ENCODE measurements at regions not wholly inside any gene's neighbourhood (a gene's known extent, or its start where the extent isn't known, plus 50 kb on each side); places are given as distances from the start of the nearest gene placed in this dataset.
A peak's percentile ranks its signal among the peaks of the same experiment; 100 is the strongest.
"Not testable (repeated sequence)": the region's sequence is repeated elsewhere in the genome, so short reads cannot be mapped to it uniquely, and the experiment has no call there.

GRCh38 chrX:40530509-40530908, 50.3 kb upstream of the ATP6AP2 start:
- Histone ChIP-seq H3K27me3 (no peaks in the 10 kb centered on the region), H3K9me3 (no peaks in the 10 kb centered on the region), H3K27ac (peak overlapping the region in 1 of 2 donors; percentile 65), H3K4me1 (no peaks in the 10 kb centered on the region), H3K4me3 (no peak overlapping the region), H3K36me3 (no peaks in the 10 kb centered on the region)
- intact Hi-C loops (cut with DNase I; ENCODE audit: low total_unique reads), result no loop called here
- no peak for DNase-seq
- TF ChIP-seq CTCF (IDR thresholded peaks at IDR 0.05), result no peak
- TF ChIP-seq POLR2A (IDR thresholded peaks at IDR 0.05), result no peak

GRCh38 chrX:40527543-40527942, 53.2 kb upstream of the ATP6AP2 start:
- no peak for TF ChIP-seq CTCF (IDR thresholded peaks at IDR 0.05)
- TF ChIP-seq POLR2A (IDR thresholded peaks at IDR 0.05), result no peak
- no peak for DNase-seq
- no peak overlapping the region for H3K27ac ChIP-seq
- no peaks in the 10 kb centered on the region for H3K9me3 ChIP-seq
- no peaks in the 10 kb centered on the region for H3K27me3 ChIP-seq
- no peak overlapping the region for H3K4me3 ChIP-seq
- intact Hi-C loops (cut with DNase I; ENCODE audit: low total_unique reads), result no loop called here
- H3K4me1 ChIP-seq, result no peaks in the 10 kb centered on the region
- H3K36me3 ChIP-seq, result no peaks in the 10 kb centered on the region

- no peak for DNase-seq
- intact Hi-C loops (cut with DNase I; ENCODE audit: low total_unique reads), result no loop called here
- Histone ChIP-seq H3K36me3 (no peaks in the 10 kb centered on the region), H3K4me3 (no peak overlapping the region), H3K27me3 (no peaks in the 10 kb centered on the region), H3K27ac (no peak overlapping the region), H3K9me3 (no peaks in the 10 kb centered on the region), H3K4me1 (no peaks in the 10 kb centered on the region)
- TF ChIP-seq CTCF (IDR thresholded peaks at IDR 0.05), result no peak
- no peak for TF ChIP-seq POLR2A (IDR thresholded peaks at IDR 0.05)
Observed at GRCh38 chrX:40526412-40526811, 54.4 kb upstream of the ATP6AP2 start.

- intact Hi-C loops (cut with DNase I; ENCODE audit: low total_unique reads); H3K27me3 ChIP-seq; H3K4me3 ChIP-seq; H3K9me3 ChIP-seq; H3K4me1 ChIP-seq; H3K36me3 ChIP-seq; H3K27ac ChIP-seq; DNase-seq: not testable (repeated sequence)
Observed at GRCh38 chrX:40525901-40526300, 54.9 kb upstream of the ATP6AP2 start.

GRCh38 chrX:40524423-40524822, 56.3 kb upstream of the ATP6AP2 start:
- Histone ChIP-seq H3K36me3 (no peaks in the 10 kb centered on the region), H3K9me3 (no peaks in the 10 kb centered on the region), H3K4me1 (no peaks in the 10 kb centered on the region), H3K4me3 (no peak overlapping the region), H3K27ac (no peak overlapping the region), H3K27me3 (no peaks in the 10 kb centered on the region)
- TF ChIP-seq POLR2A (IDR thresholded peaks at IDR 0.05) (no peak), CTCF (IDR thresholded peaks at IDR 0.05) (no peak)
- no peak for DNase-seq
- intact Hi-C loops (cut with DNase I; ENCODE audit: low total_unique reads), result no loop called here

GRCh38 chrX:40523852-40524251, 56.9 kb upstream of the ATP6AP2 start:
- Histone ChIP-seq H3K36me3 (no peaks in the 10 kb centered on the region), H3K4me1 (no peaks in the 10 kb centered on the region), H3K9me3 (no peaks in the 10 kb centered on the region), H3K4me3 (no peak overlapping the region), H3K27me3 (no peaks in the 10 kb centered on the region), H3K27ac (no peak overlapping the region)
- intact Hi-C loops (cut with DNase I; ENCODE audit: low total_unique reads), result no loop called here
- no peak for TF ChIP-seq POLR2A (IDR thresholded peaks at IDR 0.05)
- no peak for TF ChIP-seq CTCF (IDR thresholded peaks at IDR 0.05)
- no peak for DNase-seq

Data from uterus (tissue), 3 donors.